ENCODE measurements at regions not wholly inside any gene's neighbourhood (a gene's known extent, or its start where the extent isn't known, plus 50 kb on each side); places are given as distances from the start of the nearest gene placed in this dataset.

- no peaks in the 10 kb centered on the region for H3K23me2 ChIP-seq (ENCODE audit: low read depth, low read length)
- no peak overlapping the region for H3K4me2 ChIP-seq (ENCODE audit: insufficient read depth in 1 of 2, low read depth in 2 of 2, low read length in 2 of 2)
- no peaks in the 10 kb centered on the region for H3K36me3 ChIP-seq (ENCODE audit: control insufficient read depth in 2 of 4, insufficient read depth in 4 of 4, low read length in 3 of 4)
- H3K27ac ChIP-seq (ENCODE audit: low read depth, low read length), result no peak overlapping the region
- H4K91ac ChIP-seq (replicated peaks; ENCODE audit: insufficient read length, low read length), result no peak overlapping the region
- no peak overlapping the region for H2BK12ac ChIP-seq (ENCODE audit: low read depth, low read length)
- no peak overlapping the region for H2AK5ac ChIP-seq (ENCODE audit: low read depth, low read length)
- H3K9me3 ChIP-seq (ENCODE audit: insufficient read depth in 2 of 2, low read depth in 1 of 2, low read length in 1 of 2), result no peaks in the 10 kb centered on the region
- H2AFZ ChIP-seq (ENCODE audit: low read length), result no peak overlapping the region
- H3K9ac ChIP-seq (replicated peaks in 1 of 4; ENCODE audit: extremely low read depth in 1 of 4, low read depth in 3 of 4, low read length in 3 of 4), result no peak overlapping the region
- no peaks in the 10 kb centered on the region for H3K4me1 ChIP-seq (replicated peaks in 1 of 4; ENCODE audit: control insufficient read depth in 3 of 4, insufficient read depth in 4 of 4, low read length in 3 of 4)
- no peaks in the 10 kb centered on the region for H3K79me2 ChIP-seq (ENCODE audit: control insufficient read depth in 1 of 2, insufficient read depth in 2 of 2, low read length in 2 of 2)
- H4K8ac ChIP-seq (ENCODE audit: extremely low read depth, insufficient read depth, low read length), result no peak overlapping the region
- DNase-seq (ENCODE audit: low read depth in 1 of 2, low spot score in 2 of 2), result no peak
- no peak overlapping the region for H2BK15ac ChIP-seq (ENCODE audit: low read length)
- no peaks in the 10 kb centered on the region for H3K27me3 ChIP-seq (replicated peaks in 1 of 4; ENCODE audit: control insufficient read depth in 3 of 4, extremely low read depth in 1 of 4, insufficient read depth in 3 of 4, low read length in 3 of 4)
- no peak overlapping the region for H2BK20ac ChIP-seq (ENCODE audit: low read length)
- no peak overlapping the region for H3K56ac ChIP-seq (replicated peaks; ENCODE audit: insufficient read length, low read depth, low read length)
- H4K5ac ChIP-seq (ENCODE audit: insufficient read length, low read depth, low read length), result no peak overlapping the region
- no peak for FAIRE-seq
- TF ChIP-seq EZH2 (IDR thresholded peaks at IDR 0.05; ENCODE audit: low read depth, low read length, severe bottlenecking) (no peak), ASH2L (IDR thresholded peaks at IDR 0.05; ENCODE audit: low read length) (no peak), TBP (IDR thresholded peaks at IDR 0.05; ENCODE audit: low read depth, low read length) (no peak), KDM4A (IDR thresholded peaks at IDR 0.05; ENCODE audit: low read depth, low read length, severe bottlenecking) (no peak), JUN (IDR thresholded peaks at IDR 0.05; ENCODE audit: low read depth, low read length) (no peak), POLR2A (IDR thresholded peaks at IDR 0.05; ENCODE audit: control extremely low read depth in 1 of 2, low read depth in 2 of 2, low read length in 2 of 2) (no peak), BRCA1 (IDR thresholded peaks at IDR 0.05; ENCODE audit: low read depth, low read length) (no peak), TEAD4 (IDR thresholded peaks at IDR 0.05; ENCODE audit: low read depth, low read length) (no peak), ZNF274 (IDR thresholded peaks at IDR 0.05; ENCODE audit: borderline replicate concordance, extremely low read depth, low read length) (no peak), JUND (IDR thresholded peaks at IDR 0.05; ENCODE audit: low read length) (no peak)
- H2BK5ac ChIP-seq (ENCODE audit: low read depth, low read length), result no peak overlapping the region
- no peak overlapping the region for H2BK120ac ChIP-seq (replicated peaks; ENCODE audit: low read depth, low read length)
- WGBS, 2 experiments (ENCODE audit: extremely low coverage in 1 of 2, insufficient coverage in 1 of 2, insufficient read length in 1 of 2, insufficient replicate concordance in 2 of 2, low coverage in 1 of 2, low lambda C conversion rate in 2 of 2, missing lambda C conversion rate in 1 of 2), result 88% methylated on average over 8 of the region's 8 CpGs; no CpG with 5 or more reads in 1 of the 2 experiments
- no peaks in the 10 kb centered on the region for H4K20me1 ChIP-seq (replicated peaks in 1 of 2; ENCODE audit: control insufficient read depth in 1 of 2, insufficient read depth in 2 of 2, low read length in 2 of 2)
- CTCF ChIA-PET (ENCODE audit: partially characterized antibody), result interaction anchor here (0.7 kb wide), 1 partner anchor 76 kb away, joined by 4 read pairs; no protein-coding TSS in a partner anchor
- no peak overlapping the region for H3K4ac ChIP-seq (replicated peaks; ENCODE audit: insufficient read length, low read depth, low read length)
- H3K79me1 ChIP-seq (ENCODE audit: low read depth, low read length), result no peaks in the 10 kb centered on the region
- H3K14ac ChIP-seq (ENCODE audit: insufficient read length), result no peak overlapping the region
- no peak overlapping the region for H3K23ac ChIP-seq (ENCODE audit: insufficient read length)
- POLR2A ChIA-PET (ENCODE audit: partially characterized antibody), result interaction anchor here (0.8 kb wide), 1 partner anchor 273 kb away, joined by 3 read pairs; no protein-coding TSS in a partner anchor
- H3K4me3 ChIP-seq (ENCODE audit: extremely low read depth in 1 of 4, insufficient read depth in 2 of 4, low read depth in 3 of 4, low read length in 4 of 4), result no peak overlapping the region
- H3K18ac ChIP-seq (ENCODE audit: extremely low read depth, low read length), result no peak overlapping the region
Measured at GRCh38 chr9:96148634-96149532, 153.1 kb downstream of the HSD17B3 start.
